HCT116 (cell line): ENCODE measurements at regions not wholly inside any gene's neighbourhood (a gene's known extent, or its start where the extent isn't known, plus 50 kb on each side); places are given as distances from the start of the nearest gene placed in this dataset.

Source experiments
- ATAC-seq: fragments of 200-7000 bp; cut with Tn5 transposase; 2 replicates; pipeline ENCODE4 v1.9.1; 2020; ENCODE audit warnings: mild to moderate bottlenecking, moderate library complexity
- BruUV-seq: library from RNA; stranded (reverse); fragments of 400-500 nt; replicated peaks from 2 replicates; lab custom pipeline; 2021; lab: Mats Ljungman, UMichigan
- CTCF ChIA-PET: fragments of 300-600 bp; sonication (Branson Sonifier 250); formaldehyde crosslinking; loops from one replicate; lab custom pipeline; 2021; ENCODE audit warnings: antibody characterized with exemption; lab: Charles Lee
- POLR2A ChIA-PET: fragments of 300-600, 350-600 bp; sonication (Branson Sonifier 250); formaldehyde crosslinking; loops from one replicate; lab custom pipeline; 2021; ENCODE audit warnings: antibody characterized with exemption; lab: Charles Lee
- RAD21 ChIA-PET, 2 experiments: fragments of 300-600 bp; sonication (Branson Sonifier 250); formaldehyde crosslinking; loops; one replicate each; lab custom pipeline; 2023; ENCODE audit warnings: low total read pairs in 2 of 2; ENCODE audit not compliant: uncharacterized antibody in 2 of 2, unreplicated experiment in 2 of 2, low non-redundant PET in 1 of 2; lab: Charles Lee
- DNase-seq: peaks from one replicate; pipeline ENCODE4 v3.0.0-alpha.2; 2010; ENCODE audit warnings: low read depth, low spot score
- H2AFZ ChIP-seq: fragments of 200-600 bp; shearing (Covaris generic), sonication (generic); 2 replicates; pipeline ENCODE4 v1.6.1; 2017; ENCODE audit warnings: low read depth, mixed run types, mixed read lengths, antibody characterized with exemption, low read length; ENCODE audit not compliant: poor library complexity, severe bottlenecking
- H3K27ac ChIP-seq: 2 replicates; pipeline ENCODE4 v1.5.1; 2012; ENCODE audit warnings: low read depth, low read length
- H3K27me3 ChIP-seq: fragments of 200-600 bp; sonication (generic); 2 replicates; pipeline ENCODE4 v1.6.1; 2016; ENCODE audit warnings: mixed run types, low read length, mixed read lengths; ENCODE audit not compliant: insufficient read depth
- H3K36me3 ChIP-seq, 2 experiments: fragments of 200-500 bp in 1 of 2; fragments of 200-600 bp in 1 of 2; sonication (Bioruptor generic) in 1 of 2; sonication (generic) in 1 of 2; 2 replicates each; pipeline versions ENCODE4 v1.5.1 to v1.6.1; 2014 to 2016; ENCODE audit warnings: low read length in 2 of 2, inconsistent platforms in 1 of 2, mixed read lengths in 1 of 2, mixed run types in 1 of 2; ENCODE audit not compliant: insufficient read depth in 2 of 2, control insufficient read depth in 1 of 2
- H3K4me1 ChIP-seq, 2 experiments: fragments of 200-600 bp in 1 of 2; sonication (generic) in 1 of 2; 2 replicates each; pipeline versions ENCODE4 v1.5.1 to v1.6.1; 2012 to 2017; ENCODE audit warnings: low read length in 2 of 2, inconsistent platforms in 1 of 2, mild to moderate bottlenecking in 1 of 2, mixed read lengths in 1 of 2, mixed run types in 1 of 2, moderate library complexity in 1 of 2; ENCODE audit not compliant: insufficient read depth in 2 of 2, control insufficient read depth in 1 of 2
- H3K4me2 ChIP-seq: fragments of 200-600 bp; sonication (generic); 2 replicates; pipeline ENCODE4 v1.6.1; 2017; ENCODE audit warnings: mixed run types, low read length, mixed read lengths
- H3K4me3 ChIP-seq, 2 experiments: fragments of 200-600 bp in 1 of 2; sonication (generic) in 1 of 2; replicated peaks in 1 of 2; 2 replicates each; pipeline ENCODE4 v1.5.1; 2011 to 2016; ENCODE audit warnings: low read length in 2 of 2, control low read depth in 1 of 2, low read depth in 1 of 2, mild to moderate bottlenecking in 1 of 2, mixed read lengths in 1 of 2, mixed run types in 1 of 2
- H3K79me2 ChIP-seq: fragments of 200-600 bp; sonication (generic); 2 replicates; pipeline ENCODE4 v1.6.1; 2017; ENCODE audit warnings: mild to moderate bottlenecking, mixed run types, low read length, moderate library complexity, mixed read lengths; ENCODE audit not compliant: insufficient read depth
- H3K9ac ChIP-seq: fragments of 200-600 bp; sonication (generic); 2 replicates; pipeline ENCODE4 v1.6.1; 2016; ENCODE audit warnings: low read length, mixed read lengths
- H3K9me2 ChIP-seq: fragments of 200-600 bp; sonication (generic), shearing (Covaris generic); 2 replicates; pipeline ENCODE4 v1.6.1; 2017; ENCODE audit warnings: mixed run types, mild to moderate bottlenecking, moderate library complexity; ENCODE audit not compliant: insufficient read depth
- H3K9me3 ChIP-seq, 2 experiments: fragments of 200-500 bp in 1 of 2; fragments of 200-600 bp in 1 of 2; sonication (Bioruptor generic) in 1 of 2; sonication (generic) in 1 of 2; 2 replicates each; pipeline ENCODE4 v1.6.1; 2014 to 2017; ENCODE audit warnings: low read length in 2 of 2, mixed read lengths in 2 of 2, inconsistent platforms in 1 of 2, low read depth in 1 of 2, mild to moderate bottlenecking in 1 of 2, mixed run types in 1 of 2, moderate library complexity in 1 of 2; ENCODE audit not compliant: control insufficient read depth in 1 of 2, insufficient read depth in 1 of 2
- H4K20me1 ChIP-seq: fragments of 200-600 bp; sonication (generic), shearing (Covaris generic); 2 replicates; pipeline ENCODE4 v1.6.1; 2017; ENCODE audit warnings: mixed run types, mild to moderate bottlenecking, moderate library complexity; ENCODE audit not compliant: insufficient read depth
- CBX3 ChIP-seq: IDR thresholded peaks from 2 replicates; pipeline ENCODE4 v1.6.1; 2012; ENCODE audit warnings: low read depth
- EGR1 ChIP-seq: IDR thresholded peaks from 2 replicates; pipeline ENCODE4 v1.6.1; 2012; ENCODE audit warnings: low read depth
- ELF1 ChIP-seq: IDR thresholded peaks from 2 replicates; pipeline ENCODE4 v1.6.1; 2012; ENCODE audit warnings: low read depth, borderline replicate concordance
- EZH2 ChIP-seq: fragments of 200-600 bp; sonication (generic); IDR thresholded peaks from 2 replicates; pipeline ENCODE4 v1.6.1; 2017; ENCODE audit warnings: antibody characterized with exemption, mixed run types
- JUND ChIP-seq: IDR thresholded peaks from 2 replicates; pipeline ENCODE4 v1.6.1; 2012
- RAD21 ChIP-seq: IDR thresholded peaks from 2 replicates; pipeline ENCODE4 v1.6.1; 2012; ENCODE audit warnings: low read depth, mild to moderate bottlenecking
- SIN3A ChIP-seq: IDR thresholded peaks from 2 replicates; pipeline ENCODE4 v1.6.1; 2012; ENCODE audit warnings: low read depth
- SP1 ChIP-seq: IDR thresholded peaks from 2 replicates; pipeline ENCODE4 v1.6.1; 2012; ENCODE audit warnings: low read depth
- SRF ChIP-seq: IDR thresholded peaks from 2 replicates; pipeline ENCODE4 v1.6.1; 2012; ENCODE audit warnings: low read depth
- TCF7L2 ChIP-seq: IDR thresholded peaks from 2 replicates; pipeline ENCODE4 v1.7.0; 2011; ENCODE audit warnings: borderline replicate concordance, inconsistent platforms; ENCODE audit not compliant: insufficient read depth, insufficient read length; ENCODE audit errors: extremely low read depth
- YY1 ChIP-seq: IDR thresholded peaks from 2 replicates; pipeline ENCODE4 v1.6.1; 2011; ENCODE audit warnings: low read length, low read depth, moderate library complexity, mild to moderate bottlenecking; ENCODE audit not compliant: insufficient replicate concordance; ENCODE audit errors: extremely low read depth
- ZFX ChIP-seq: fragments of 450-650 bp; IDR thresholded peaks from 2 replicates; pipeline ENCODE4 v1.6.1; 2017
- ZNF274 ChIP-seq: fragments of 200-500 bp; sonication (Bioruptor generic); IDR thresholded peaks from 2 replicates; pipeline ENCODE4 v1.6.1; 2014; ENCODE audit warnings: mild to moderate bottlenecking, low read depth, low read length, inconsistent platforms
- intact Hi-C: fragments of 100-400 bp; cut with micrococcal nuclease; formaldehyde crosslinking; loops from 2 replicates; pipeline ENCODE4 v1.10.0; 2022
- TF ChIP-seq, protein P1 (sequence below), 3 experiments: fragments of 200-600 bp in 1 of 3; sonication (generic) in 1 of 3; IDR thresholded peaks in 2 of 3; conservative IDR thresholded peaks in 1 of 3; 2 replicates each; pipeline ENCODE4 v1.5.1; 2012 to 2017; ENCODE audit warnings: low read depth in 2 of 3, low read length in 2 of 3, antibody characterized with exemption in 1 of 3, borderline replicate concordance in 1 of 3, control low read depth in 1 of 3, mild to moderate bottlenecking in 1 of 3, mixed read lengths in 1 of 3, mixed run types in 1 of 3, moderate library complexity in 1 of 3; ENCODE audit not compliant: insufficient read depth in 1 of 3
- TF ChIP-seq, protein P2 (sequence below): IDR thresholded peaks from 2 replicates; pipeline ENCODE4 v1.6.1; 2011; ENCODE audit warnings: mild to moderate bottlenecking, low read length, moderate library complexity; ENCODE audit not compliant: insufficient replicate concordance; ENCODE audit errors: extremely low read depth
- TF ChIP-seq, protein P3 (sequence below): IDR thresholded peaks from 2 replicates; pipeline ENCODE4 v1.6.1; 2012; ENCODE audit warnings: low read depth
- TF ChIP-seq, protein P4 (sequence below): IDR thresholded peaks from 2 replicates; pipeline ENCODE4 v1.6.1; 2012

DNA sequence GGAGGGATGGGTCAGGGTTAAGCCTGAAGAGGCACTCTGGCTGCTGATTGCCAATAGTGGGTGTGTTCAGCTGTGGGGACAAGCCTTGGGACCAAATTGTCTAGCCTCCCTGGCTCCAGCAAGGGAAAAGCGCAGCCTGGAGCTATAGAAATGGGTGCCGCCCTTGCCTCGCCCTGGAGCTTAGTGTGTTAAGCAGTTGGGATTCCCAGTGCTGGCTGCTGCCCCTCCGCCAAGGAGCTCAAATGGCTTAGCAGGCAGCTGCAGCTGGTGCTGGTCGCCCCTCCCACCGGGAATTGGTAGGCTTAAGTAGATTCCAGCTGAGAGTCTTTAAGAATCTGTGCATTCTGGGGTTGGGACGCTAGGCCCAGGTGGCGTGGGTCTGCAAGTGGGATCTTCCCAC lies 662.9 kb upstream of the TBL1XR1 start:
- DNase-seq (no peak), ATAC-seq (no peak)
- POLR2A ChIA-PET: no interaction called here
- no peaks in the 10 kb centered on the region for H3K9me2 ChIP-seq
- H3K27ac ChIP-seq: no peak overlapping the region
- intact Hi-C loops: no loop called here
- H3K4me3 ChIP-seq: no peak overlapping the region
- H3K36me3 ChIP-seq: no peaks in the 10 kb centered on the region
- no peaks in the 10 kb centered on the region for H4K20me1 ChIP-seq
- CTCF ChIA-PET: no interaction called here
- no peak overlapping the region for H3K9ac ChIP-seq
- BruUV-seq: no TSS peak
- TF ChIP-seq JUND (no peak), ZFX (no peak), CBX3 (no peak), EZH2 (no peak), ZNF274 (no peak), EGR1 (no peak), SP1 (no peak), TCF7L2 (no peak), RAD21 (no peak), SIN3A (no peak), ELF1 (no peak), YY1 (no peak), SRF (no peak)
- TF ChIP-seq, protein P1, sequence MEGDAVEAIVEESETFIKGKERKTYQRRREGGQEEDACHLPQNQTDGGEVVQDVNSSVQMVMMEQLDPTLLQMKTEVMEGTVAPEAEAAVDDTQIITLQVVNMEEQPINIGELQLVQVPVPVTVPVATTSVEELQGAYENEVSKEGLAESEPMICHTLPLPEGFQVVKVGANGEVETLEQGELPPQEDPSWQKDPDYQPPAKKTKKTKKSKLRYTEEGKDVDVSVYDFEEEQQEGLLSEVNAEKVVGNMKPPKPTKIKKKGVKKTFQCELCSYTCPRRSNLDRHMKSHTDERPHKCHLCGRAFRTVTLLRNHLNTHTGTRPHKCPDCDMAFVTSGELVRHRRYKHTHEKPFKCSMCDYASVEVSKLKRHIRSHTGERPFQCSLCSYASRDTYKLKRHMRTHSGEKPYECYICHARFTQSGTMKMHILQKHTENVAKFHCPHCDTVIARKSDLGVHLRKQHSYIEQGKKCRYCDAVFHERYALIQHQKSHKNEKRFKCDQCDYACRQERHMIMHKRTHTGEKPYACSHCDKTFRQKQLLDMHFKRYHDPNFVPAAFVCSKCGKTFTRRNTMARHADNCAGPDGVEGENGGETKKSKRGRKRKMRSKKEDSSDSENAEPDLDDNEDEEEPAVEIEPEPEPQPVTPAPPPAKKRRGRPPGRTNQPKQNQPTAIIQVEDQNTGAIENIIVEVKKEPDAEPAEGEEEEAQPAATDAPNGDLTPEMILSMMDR (IDR thresholded peaks at IDR 0.05 in 2 of 3, conservative IDR thresholded peaks at IDR 0.05 in 1 of 3; ENCODE audit: borderline replicate concordance in 1 of 3, insufficient read depth in 1 of 3, low read depth in 2 of 3, low read length in 2 of 3): no peak
- TF ChIP-seq, protein P2, sequence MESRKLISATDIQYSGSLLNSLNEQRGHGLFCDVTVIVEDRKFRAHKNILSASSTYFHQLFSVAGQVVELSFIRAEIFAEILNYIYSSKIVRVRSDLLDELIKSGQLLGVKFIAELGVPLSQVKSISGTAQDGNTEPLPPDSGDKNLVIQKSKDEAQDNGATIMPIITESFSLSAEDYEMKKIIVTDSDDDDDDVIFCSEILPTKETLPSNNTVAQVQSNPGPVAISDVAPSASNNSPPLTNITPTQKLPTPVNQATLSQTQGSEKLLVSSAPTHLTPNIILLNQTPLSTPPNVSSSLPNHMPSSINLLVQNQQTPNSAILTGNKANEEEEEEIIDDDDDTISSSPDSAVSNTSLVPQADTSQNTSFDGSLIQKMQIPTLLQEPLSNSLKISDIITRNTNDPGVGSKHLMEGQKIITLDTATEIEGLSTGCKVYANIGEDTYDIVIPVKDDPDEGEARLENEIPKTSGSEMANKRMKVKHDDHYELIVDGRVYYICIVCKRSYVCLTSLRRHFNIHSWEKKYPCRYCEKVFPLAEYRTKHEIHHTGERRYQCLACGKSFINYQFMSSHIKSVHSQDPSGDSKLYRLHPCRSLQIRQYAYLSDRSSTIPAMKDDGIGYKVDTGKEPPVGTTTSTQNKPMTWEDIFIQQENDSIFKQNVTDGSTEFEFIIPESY: no peak
- TF ChIP-seq, protein P3, sequence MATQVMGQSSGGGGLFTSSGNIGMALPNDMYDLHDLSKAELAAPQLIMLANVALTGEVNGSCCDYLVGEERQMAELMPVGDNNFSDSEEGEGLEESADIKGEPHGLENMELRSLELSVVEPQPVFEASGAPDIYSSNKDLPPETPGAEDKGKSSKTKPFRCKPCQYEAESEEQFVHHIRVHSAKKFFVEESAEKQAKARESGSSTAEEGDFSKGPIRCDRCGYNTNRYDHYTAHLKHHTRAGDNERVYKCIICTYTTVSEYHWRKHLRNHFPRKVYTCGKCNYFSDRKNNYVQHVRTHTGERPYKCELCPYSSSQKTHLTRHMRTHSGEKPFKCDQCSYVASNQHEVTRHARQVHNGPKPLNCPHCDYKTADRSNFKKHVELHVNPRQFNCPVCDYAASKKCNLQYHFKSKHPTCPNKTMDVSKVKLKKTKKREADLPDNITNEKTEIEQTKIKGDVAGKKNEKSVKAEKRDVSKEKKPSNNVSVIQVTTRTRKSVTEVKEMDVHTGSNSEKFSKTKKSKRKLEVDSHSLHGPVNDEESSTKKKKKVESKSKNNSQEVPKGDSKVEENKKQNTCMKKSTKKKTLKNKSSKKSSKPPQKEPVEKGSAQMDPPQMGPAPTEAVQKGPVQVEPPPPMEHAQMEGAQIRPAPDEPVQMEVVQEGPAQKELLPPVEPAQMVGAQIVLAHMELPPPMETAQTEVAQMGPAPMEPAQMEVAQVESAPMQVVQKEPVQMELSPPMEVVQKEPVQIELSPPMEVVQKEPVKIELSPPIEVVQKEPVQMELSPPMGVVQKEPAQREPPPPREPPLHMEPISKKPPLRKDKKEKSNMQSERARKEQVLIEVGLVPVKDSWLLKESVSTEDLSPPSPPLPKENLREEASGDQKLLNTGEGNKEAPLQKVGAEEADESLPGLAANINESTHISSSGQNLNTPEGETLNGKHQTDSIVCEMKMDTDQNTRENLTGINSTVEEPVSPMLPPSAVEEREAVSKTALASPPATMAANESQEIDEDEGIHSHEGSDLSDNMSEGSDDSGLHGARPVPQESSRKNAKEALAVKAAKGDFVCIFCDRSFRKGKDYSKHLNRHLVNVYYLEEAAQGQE: no peak
- TF ChIP-seq, protein P4, sequence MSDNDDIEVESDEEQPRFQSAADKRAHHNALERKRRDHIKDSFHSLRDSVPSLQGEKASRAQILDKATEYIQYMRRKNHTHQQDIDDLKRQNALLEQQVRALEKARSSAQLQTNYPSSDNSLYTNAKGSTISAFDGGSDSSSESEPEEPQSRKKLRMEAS: no peak
- H3K9me3 ChIP-seq: no peaks in the 10 kb centered on the region
- no peaks in the 10 kb centered on the region for H3K79me2 ChIP-seq
- H3K27me3 ChIP-seq: no peaks in the 10 kb centered on the region
- no peak overlapping the region for H2AFZ ChIP-seq
- no peaks in the 10 kb centered on the region for H3K4me1 ChIP-seq
- RAD21 ChIA-PET: no interaction called here
- no peak overlapping the region for H3K4me2 ChIP-seq
